ENCODE measurements at regions not wholly inside any gene's neighbourhood (a gene's known extent, or its start where the extent isn't known, plus 50 kb on each side); places are given as distances from the start of the nearest gene placed in this dataset.

DNA sequence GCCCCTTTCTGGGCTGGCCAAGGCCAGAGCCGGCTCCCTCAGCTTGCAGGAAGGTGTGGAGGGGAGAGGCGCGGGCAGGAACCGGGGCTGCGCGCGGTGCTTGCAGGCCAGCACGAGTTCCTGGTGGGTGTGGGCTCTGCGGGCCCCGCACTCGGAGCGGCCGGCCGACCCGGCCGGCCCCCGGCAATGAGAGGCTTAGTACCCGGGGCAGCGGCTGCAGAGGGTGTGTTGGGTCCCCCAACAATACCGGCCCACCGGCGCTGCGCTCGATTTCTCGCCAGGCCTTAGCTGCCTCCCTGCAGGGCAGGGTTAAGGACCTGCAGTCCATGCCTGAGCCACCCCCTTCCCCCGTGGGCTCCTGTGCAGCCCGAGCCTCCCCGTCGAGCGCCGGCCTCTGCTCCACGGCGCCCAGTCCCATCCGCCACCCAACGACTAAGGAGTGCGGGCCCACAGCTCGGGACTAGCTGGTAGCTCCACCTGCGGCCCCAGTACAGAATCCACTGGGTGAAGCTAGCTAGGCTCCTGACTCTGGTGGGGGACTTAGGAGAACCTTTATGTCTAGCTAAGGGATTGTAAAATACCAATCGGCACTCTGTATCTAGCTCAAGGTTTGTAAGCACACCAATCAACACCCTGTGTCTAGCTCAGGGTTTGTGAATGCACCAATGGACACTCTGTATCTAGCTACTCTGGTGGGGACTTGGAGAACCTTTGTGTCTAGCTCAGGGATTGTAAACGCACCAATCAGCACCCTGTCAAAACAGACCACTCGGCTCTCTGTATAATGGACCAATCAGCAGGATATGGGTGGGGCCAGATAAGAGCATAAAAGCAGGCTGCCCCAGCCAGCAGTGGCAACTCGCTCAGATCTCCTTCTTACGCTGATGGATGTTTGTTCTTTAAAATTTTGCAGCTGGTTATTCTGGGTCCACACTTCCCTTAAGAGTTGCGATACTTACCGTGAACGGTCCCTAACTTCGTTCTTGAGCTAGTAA, 167.4 kb upstream of the RREB1 start:
- Mint-ChIP-seq H3K27me3 (ENCODE audit: unreplicated experiment) (no peaks in the 10 kb centered on the region), H3K4me3 (ENCODE audit: low read depth, unreplicated experiment) (no peak overlapping the region), H3K9me3 (ENCODE audit: low read depth, unreplicated experiment) (no peaks in the 10 kb centered on the region), H3K4me1 (ENCODE audit: low read depth, unreplicated experiment) (no peaks in the 10 kb centered on the region), H3K27ac (ENCODE audit: unreplicated experiment) (no peak overlapping the region), H3K36me3 (ENCODE audit: insufficient read depth, unreplicated experiment) (no peaks in the 10 kb centered on the region)
- CTCF ChIA-PET: interaction anchor here (0.5 to 1.4 kb wide), 2 partner anchors 9 to 34 kb away, joined by 3 to 4 read pairs; no protein-coding TSS in a partner anchor
- no TSS peak for BruUV-seq (replicated peaks)
- intact Hi-C loops (cut with micrococcal nuclease; ENCODE audit: unreplicated experiment): no loop called here
- DNase-seq: no peak
- TF ChIP-seq, protein P1, sequence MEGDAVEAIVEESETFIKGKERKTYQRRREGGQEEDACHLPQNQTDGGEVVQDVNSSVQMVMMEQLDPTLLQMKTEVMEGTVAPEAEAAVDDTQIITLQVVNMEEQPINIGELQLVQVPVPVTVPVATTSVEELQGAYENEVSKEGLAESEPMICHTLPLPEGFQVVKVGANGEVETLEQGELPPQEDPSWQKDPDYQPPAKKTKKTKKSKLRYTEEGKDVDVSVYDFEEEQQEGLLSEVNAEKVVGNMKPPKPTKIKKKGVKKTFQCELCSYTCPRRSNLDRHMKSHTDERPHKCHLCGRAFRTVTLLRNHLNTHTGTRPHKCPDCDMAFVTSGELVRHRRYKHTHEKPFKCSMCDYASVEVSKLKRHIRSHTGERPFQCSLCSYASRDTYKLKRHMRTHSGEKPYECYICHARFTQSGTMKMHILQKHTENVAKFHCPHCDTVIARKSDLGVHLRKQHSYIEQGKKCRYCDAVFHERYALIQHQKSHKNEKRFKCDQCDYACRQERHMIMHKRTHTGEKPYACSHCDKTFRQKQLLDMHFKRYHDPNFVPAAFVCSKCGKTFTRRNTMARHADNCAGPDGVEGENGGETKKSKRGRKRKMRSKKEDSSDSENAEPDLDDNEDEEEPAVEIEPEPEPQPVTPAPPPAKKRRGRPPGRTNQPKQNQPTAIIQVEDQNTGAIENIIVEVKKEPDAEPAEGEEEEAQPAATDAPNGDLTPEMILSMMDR (IDR thresholded peaks at IDR 0.05; ENCODE audit: unreplicated experiment): no peak

DNA sequence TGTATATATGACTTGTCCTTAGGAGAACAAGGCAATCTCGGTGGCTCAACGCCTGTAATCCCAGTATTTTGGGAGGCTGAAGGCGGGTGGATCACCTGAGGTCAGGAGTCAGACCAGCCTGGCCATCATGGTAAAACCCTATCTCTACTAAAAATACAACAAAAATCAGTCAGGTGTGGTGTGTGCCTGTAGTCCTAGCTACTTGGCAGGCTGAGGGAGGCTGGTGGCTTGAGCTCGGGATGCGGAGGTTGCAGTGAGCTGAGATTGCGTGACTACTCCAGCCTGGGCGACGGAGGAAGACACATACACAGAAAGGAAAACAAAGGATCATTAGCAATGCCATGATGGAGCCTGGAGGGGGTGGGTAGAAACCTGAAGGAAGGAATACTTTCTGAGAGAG, 166.6 kb upstream of the RREB1 start:
- TF ChIP-seq, protein P1 (IDR thresholded peaks at IDR 0.05; ENCODE audit: unreplicated experiment): no peak
- intact Hi-C loops (cut with micrococcal nuclease; ENCODE audit: unreplicated experiment): no loop called here
- DNase-seq: no peak
- no peak overlapping the region for H3K27ac Mint-ChIP-seq (ENCODE audit: unreplicated experiment)
- no peaks in the 10 kb centered on the region for H3K27me3 Mint-ChIP-seq (ENCODE audit: unreplicated experiment)
- CTCF ChIA-PET: no interaction called here
- no peak overlapping the region for H3K4me3 Mint-ChIP-seq (ENCODE audit: low read depth, unreplicated experiment)
- no peaks in the 10 kb centered on the region for H3K36me3 Mint-ChIP-seq (ENCODE audit: insufficient read depth, unreplicated experiment)
- no peaks in the 10 kb centered on the region for H3K9me3 Mint-ChIP-seq (ENCODE audit: low read depth, unreplicated experiment)
- BruUV-seq (replicated peaks): no TSS peak
- H3K4me1 Mint-ChIP-seq (ENCODE audit: low read depth, unreplicated experiment): no peaks in the 10 kb centered on the region

DNA sequence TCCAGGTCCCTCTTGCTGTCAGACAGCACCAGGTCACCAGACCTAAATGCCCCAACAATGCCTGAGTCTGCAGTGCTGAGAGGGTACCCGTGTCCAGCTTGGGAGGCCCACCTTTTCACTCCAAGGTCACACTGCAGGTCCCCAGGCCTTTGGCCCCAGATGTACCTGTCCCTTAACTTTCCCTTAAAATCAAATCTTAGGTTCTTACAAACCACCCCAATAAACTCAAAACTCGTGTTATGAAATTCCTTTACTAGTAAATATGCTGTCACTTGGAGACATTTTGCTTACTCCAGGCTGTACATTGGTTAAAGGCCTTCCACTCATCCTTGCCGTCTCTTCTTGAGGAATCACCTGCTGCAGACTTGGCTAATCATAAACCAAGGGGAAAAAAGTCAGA, 165.7 kb upstream of the RREB1 start:
- no TSS peak for BruUV-seq (replicated peaks)
- Mint-ChIP-seq H3K36me3 (ENCODE audit: insufficient read depth, unreplicated experiment) (no peaks in the 10 kb centered on the region), H3K4me3 (ENCODE audit: low read depth, unreplicated experiment) (no peak overlapping the region), H3K9me3 (ENCODE audit: low read depth, unreplicated experiment) (no peaks in the 10 kb centered on the region), H3K27me3 (ENCODE audit: unreplicated experiment) (no peaks in the 10 kb centered on the region), H3K4me1 (ENCODE audit: low read depth, unreplicated experiment) (peaks cover 3% of the 10 kb centered on the region), H3K27ac (ENCODE audit: unreplicated experiment) (no peak overlapping the region)
- intact Hi-C loops (cut with micrococcal nuclease; ENCODE audit: unreplicated experiment): no loop called here
- TF ChIP-seq, protein P1 (IDR thresholded peaks at IDR 0.05; ENCODE audit: unreplicated experiment): no peak
- no peak for DNase-seq
- CTCF ChIA-PET: no interaction called here

DNA sequence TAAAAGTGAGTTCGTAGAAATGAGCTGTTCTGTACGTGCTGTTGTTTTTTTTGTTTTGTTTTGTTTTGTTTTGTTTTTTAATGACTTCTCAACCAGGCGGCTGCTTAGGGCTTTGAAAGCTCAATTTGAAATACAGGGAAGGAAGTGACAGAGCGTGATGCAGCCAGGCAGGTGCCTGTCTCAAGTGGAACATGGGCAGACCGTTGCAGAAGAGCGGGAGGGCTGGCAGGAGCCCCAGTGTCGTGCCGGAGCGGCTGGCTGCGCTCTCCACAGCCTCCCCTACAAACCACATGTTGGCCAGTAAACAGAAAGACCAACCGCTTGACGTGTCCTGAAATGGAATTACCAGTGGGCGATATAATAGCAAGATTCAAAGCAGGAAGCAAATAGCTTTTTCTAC, 164.9 kb upstream of the RREB1 start:
- intact Hi-C loops (cut with micrococcal nuclease; ENCODE audit: unreplicated experiment): no loop called here
- no peaks in the 10 kb centered on the region for H3K9me3 Mint-ChIP-seq (ENCODE audit: low read depth, unreplicated experiment)
- H3K27ac Mint-ChIP-seq (ENCODE audit: unreplicated experiment): no peak overlapping the region
- CTCF ChIA-PET: no interaction called here
- DNase-seq: no peak
- peaks cover 7% of the 10 kb centered on the region for H3K4me1 Mint-ChIP-seq (ENCODE audit: low read depth, unreplicated experiment)
- H3K27me3 Mint-ChIP-seq (ENCODE audit: unreplicated experiment): no peaks in the 10 kb centered on the region
- H3K4me3 Mint-ChIP-seq (ENCODE audit: low read depth, unreplicated experiment): no peak overlapping the region
- TF ChIP-seq, protein P1 (IDR thresholded peaks at IDR 0.05; ENCODE audit: unreplicated experiment): no peak
- H3K36me3 Mint-ChIP-seq (ENCODE audit: insufficient read depth, unreplicated experiment): no peaks in the 10 kb centered on the region
- no TSS peak for BruUV-seq (replicated peaks)

Measured in Calu3 (cell line).